CMK (cell line): ENCODE measurements at regions not wholly inside any gene's neighbourhood (a gene's known extent, or its start where the extent isn't known, plus 50 kb on each side); places are given as distances from the start of the nearest gene placed in this dataset.
A peak's percentile ranks its signal among the peaks of the same experiment; 100 is the strongest.
"Not testable (repeated sequence)": the region's sequence is repeated elsewhere in the genome, so short reads cannot be mapped to it uniquely, and the experiment has no call there.

Experiments used
- DNase-seq: peaks from one replicate; pipeline ENCODE4 v3.0.0-alpha.2; 2010; ENCODE audit warnings: low read depth

DNA sequence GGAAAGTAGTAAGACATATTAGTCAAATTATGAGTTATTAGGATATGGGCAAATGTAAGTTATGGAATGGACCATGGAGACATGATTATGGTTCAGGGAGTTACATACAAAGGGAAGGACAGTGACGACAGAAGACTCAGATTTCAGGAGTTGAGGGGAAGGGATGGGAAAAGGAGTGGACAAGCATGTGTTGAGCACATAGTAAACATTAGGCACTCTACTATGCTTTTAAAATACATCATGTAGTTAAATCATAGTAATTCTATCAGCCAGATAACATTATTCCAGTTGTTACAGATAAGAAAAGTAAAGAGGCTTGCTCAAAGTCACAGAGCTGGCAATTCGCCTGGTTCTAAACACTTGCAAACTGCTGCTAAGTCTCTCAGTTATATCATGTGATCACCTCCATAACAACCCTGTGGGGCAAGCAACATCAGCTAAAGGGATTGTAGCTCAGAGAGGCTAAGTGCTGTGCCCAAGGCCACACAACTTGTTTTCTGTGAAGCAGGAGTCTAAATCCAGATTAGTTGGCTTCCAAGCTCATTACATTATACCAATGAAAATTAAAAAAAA lies 115.2 kb upstream of the MDFIC start:
- DNase-seq: no peak

GRCh38 chr7:114812570-114812969 lies 109.3 kb upstream of the MDFIC start:
- DNase-seq: no peak

DNA sequence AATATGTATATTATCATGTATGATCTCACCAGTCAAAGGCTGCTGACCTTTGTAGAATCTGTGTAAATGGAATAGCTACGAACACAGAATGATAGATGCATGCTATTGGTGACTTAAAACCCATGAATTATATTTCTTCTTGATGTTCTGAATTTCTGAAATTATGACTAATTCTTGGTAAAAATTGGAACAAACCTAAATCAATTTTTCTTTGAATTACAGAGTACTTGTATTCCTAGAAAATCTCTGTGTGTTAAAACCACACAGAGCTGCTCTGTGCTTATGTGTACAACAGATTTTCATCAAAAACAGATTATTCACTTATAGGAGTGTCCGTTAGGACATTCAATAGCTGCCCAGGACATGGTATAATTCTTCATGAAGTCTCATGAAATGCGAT lies 108.3 kb upstream of the MDFIC start:
- no peak for DNase-seq

- DNase-seq: not testable (repeated sequence)
Measured at GRCh38 chr7:114817036-114817435, 104.9 kb upstream of the MDFIC start.

DNA sequence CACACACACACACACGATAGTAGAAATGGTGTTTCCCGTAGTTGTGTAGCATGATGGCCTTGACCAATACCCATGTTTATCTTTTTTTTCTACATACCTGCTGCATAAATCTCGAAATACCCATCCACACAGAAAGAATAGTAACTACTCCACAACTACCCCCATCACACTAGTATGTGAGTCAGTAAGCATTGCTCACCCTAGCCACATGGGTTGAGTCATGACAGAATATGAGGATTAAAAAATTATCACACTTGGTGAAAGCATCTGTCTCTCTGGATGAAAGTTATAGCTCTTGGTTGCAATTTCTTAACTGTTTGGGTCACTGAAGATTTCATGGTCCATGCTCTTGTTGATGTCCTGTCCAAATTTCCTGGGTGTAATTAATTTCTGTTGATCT lies 103.4 kb upstream of the MDFIC start:
- no peak for DNase-seq

DNA sequence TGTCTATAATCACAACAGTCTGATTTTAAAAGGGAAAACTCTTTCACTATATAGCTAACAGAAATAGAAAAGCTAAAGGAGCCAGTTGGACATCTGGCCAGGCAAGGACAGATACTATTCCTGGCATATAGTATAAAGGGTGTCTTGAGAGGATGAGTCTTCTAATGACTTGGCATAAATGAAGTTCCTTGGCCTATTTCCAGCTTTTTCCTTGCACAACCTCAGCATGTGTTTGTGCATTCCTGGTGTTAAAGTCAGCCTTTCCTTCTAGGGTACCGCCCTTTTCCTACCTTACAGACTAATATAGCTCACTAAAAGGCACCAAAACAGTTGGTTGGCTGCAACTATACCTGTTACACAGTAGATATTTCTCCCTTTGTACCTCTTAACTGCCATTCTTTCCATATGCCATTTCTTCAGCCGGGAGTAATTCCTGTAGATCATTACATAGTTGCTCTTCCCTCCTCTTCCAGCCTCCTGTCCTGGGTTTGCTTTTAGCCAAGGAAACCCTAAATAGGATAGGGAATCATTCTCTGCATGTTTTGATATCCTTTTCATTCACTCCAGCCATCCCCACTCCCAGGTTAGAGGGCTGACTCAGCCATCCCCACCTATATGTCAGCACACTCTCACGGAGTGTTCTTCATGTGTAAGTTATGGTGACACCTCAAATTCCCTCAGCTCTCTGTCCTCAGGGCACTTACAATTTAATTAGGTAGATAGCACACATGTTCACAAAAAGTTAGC lies 102.1 kb upstream of the MDFIC start:
- DNase-seq: no peak

GRCh38 chr7:114821030-114821900 lies 100.6 kb upstream of the MDFIC start:
- DNase-seq: no peak

DNA sequence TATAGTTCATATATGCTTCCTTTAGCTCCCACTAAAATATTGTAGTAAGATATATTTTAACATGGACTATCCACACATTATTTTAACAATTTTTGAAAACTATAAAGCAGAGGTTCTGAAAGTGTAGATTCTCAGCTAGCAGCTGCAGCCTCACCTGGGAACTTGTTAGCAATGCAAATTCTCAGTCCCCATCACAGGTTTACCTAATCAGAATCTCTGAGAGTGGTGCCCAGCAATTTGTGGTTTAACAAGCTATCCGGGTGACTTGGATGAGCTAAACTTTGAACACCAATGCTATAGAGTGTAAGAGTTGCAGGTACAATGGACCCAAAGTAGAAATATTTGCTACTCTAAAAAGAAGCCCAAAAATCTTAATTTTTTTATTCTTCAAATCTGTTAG lies 99.8 kb upstream of the MDFIC start:
- no peak for DNase-seq

DNA sequence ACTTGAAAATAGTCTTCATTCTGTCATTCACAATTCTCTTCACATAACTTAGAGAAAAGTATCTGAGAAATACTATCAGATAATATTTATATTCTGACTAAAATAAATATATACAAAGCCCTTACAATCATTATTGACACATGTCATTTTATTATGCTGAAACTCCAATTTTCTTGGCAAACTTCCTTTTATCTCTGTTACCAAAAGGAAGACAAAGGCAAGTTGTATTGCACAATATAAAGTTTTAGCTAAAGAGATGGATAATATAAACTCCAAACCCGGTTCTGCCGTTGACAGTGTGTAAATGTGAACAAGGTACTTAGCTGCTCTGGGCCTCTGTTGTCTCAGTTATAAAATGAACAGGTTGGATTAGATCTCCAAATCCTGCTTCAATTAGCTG lies 99.0 kb upstream of the MDFIC start:
- DNase-seq: no peak

DNA sequence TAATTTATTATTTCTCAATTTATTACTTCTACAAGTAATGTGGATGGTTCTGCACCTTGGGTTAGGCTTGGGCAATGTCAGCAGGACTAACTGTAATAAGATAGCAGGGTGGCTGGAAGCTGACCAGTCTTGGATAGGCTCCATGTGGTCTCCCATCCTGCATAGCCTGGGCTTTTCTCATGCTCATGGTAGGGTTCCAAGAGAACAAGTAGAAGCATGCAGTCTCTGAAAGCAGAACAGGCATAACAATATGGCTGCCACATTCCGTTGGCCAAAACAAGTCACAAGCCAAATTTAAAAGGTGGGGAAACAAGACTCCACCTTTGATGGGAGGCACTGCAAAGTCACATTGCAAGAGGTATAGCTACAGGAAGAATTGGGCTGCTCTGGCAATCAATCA lies 98.6 kb upstream of the MDFIC start:
- DNase-seq: no peak

DNA sequence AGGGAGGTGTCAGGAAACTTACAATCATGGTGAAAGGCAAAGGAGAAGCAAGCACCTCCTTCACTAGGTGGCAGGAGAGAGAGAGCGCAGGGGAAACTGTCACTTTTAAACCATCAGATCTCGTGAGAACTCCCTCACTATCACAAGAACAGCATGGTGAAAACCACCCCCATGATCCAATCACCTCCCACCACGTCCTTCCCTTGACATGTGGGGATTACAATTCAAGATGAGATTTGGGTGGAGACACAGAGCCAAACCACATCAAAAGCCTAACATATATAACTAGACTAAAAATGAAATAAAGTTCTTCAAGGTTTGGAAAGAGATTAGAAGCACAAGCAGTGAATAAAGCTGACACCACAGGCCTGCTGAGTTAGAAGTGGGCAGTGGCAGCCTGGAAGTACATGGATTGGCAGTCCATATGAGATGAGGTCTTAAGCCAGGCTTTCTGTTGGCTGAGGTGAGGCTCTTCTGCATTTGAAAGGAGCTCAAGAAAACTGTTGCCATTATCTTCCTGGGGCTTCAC lies 96.4 kb upstream of the MDFIC start:
- DNase-seq: peak; percentile 15

- no peak for DNase-seq
Measured at GRCh38 chr7:114830952-114831351, 90.9 kb upstream of the MDFIC start.

GRCh38 chr7:114832906-114833595 lies 88.8 kb upstream of the MDFIC start:
- no peak for DNase-seq

- no peak for DNase-seq
Measured at GRCh38 chr7:114835303-114835702, 86.6 kb upstream of the MDFIC start.

GRCh38 chr7:114835861-114836260 lies 86.0 kb upstream of the MDFIC start:
- no peak for DNase-seq

- no peak for DNase-seq
Measured at GRCh38 chr7:114842551-114843065, 79.3 kb upstream of the MDFIC start.

GRCh38 chr7:114843102-114843501 lies 78.8 kb upstream of the MDFIC start:
- DNase-seq: no peak

- no peak for DNase-seq
Measured at GRCh38 chr7:114851406-114852061, 70.4 kb upstream of the MDFIC start.

- no peak for DNase-seq
Measured at GRCh38 chr7:114852293-114852692, 69.6 kb upstream of the MDFIC start.

- no peak for DNase-seq
Measured at GRCh38 chr7:114853189-114853588, 68.7 kb upstream of the MDFIC start.

DNA sequence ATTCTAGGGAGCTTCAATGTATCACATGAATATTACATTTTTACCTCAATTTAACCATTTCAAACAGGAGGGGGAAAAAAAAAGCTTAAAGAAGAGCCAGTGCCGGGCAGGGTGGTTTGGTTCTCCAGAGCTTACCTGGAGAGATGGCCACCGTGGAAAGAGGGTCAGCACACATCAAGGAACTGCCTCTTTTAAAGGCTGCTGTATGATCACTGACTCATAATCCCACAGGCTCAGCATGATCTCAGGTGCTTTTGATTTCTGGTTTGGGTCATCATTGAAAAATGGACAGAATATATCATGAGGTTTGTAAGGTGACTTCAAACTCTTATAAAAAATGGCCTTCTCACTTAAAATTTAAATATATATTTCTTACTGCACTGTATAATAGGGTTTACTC lies 67.5 kb upstream of the MDFIC start:
- DNase-seq: no peak
